ENCODE measurements at regions not wholly inside any gene's neighbourhood (a gene's known extent, or its start where the extent isn't known, plus 50 kb on each side); places are given as distances from the start of the nearest gene placed in this dataset.
A peak's percentile ranks its signal among the peaks of the same experiment; 100 is the strongest.

DNA sequence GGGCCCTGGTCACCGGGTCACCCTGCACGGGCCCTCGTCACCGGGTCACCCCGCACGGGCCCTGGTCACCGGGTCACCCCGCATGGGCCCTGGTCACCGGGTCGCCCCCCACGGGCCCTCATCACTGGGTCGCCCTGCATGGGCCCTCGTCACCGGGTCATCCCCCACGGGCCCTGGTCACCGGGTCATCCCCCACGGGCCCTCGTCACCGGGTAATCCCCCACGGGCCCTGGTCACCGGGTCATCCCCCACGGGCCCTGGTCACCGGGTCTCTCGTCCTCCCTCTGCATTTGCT is 77.6 kb downstream of the RIPK4 start:
- H3K4me3 ChIP-seq (ENCODE audit: low read depth in 1 of 2, low read length in 2 of 2) = no peak overlapping the region
- peaks cover 0 to 7% of the 10 kb centered on the region in 2 donors for H3K27me3 ChIP-seq (ENCODE audit: control insufficient read depth in 1 of 2, insufficient read depth in 2 of 2, low read length in 2 of 2)
- no peak overlapping the region for H3K27ac ChIP-seq (ENCODE audit: low read depth, low read length)
- H3K36me3 ChIP-seq (ENCODE audit: control insufficient read depth in 1 of 2, insufficient read depth in 2 of 2, low read length in 2 of 2) = no peaks in the 10 kb centered on the region
- peaks cover 6 to 9% of the 10 kb centered on the region in 2 donors for H3K4me1 ChIP-seq (ENCODE audit: control insufficient read depth in 1 of 2, insufficient read depth in 2 of 2, low read length in 2 of 2)
- no peaks in the 10 kb centered on the region for H3K9me3 ChIP-seq (ENCODE audit: control insufficient read depth in 1 of 2, low read length in 2 of 2)
- no peak overlapping the region for H3K9ac ChIP-seq (ENCODE audit: low read depth in 1 of 2, low read length in 2 of 2)

DNA sequence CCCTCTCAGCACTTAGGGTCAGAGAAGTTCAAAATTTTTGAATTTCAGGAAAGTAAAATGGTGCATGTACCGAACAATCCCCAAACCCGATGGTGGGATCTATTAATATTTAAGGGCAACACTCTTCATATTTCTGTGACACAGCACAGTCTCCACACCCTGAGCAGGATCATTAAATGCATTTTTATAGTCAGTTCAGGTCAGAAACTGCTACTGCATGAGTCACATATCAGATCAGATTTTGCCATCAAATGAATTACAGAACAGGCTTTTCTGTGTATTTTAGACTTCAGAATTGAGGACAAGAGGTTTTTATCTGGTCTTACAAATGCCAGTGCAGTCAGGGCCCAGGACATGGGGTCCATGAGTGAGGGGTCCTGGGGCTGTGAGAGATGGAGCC is 79.2 kb downstream of the RIPK4 start:
- no peak overlapping the region for H3K4me3 ChIP-seq (ENCODE audit: low read depth in 1 of 2, low read length in 2 of 2)
- no peaks in the 10 kb centered on the region for H3K36me3 ChIP-seq (ENCODE audit: control insufficient read depth in 1 of 2, insufficient read depth in 2 of 2, low read length in 2 of 2)
- H3K27ac ChIP-seq (ENCODE audit: low read depth, low read length) = no peak overlapping the region
- H3K9ac ChIP-seq (ENCODE audit: low read depth in 1 of 2, low read length in 2 of 2) = no peak overlapping the region
- peaks cover 6 to 9% of the 10 kb centered on the region in 2 donors for H3K4me1 ChIP-seq (ENCODE audit: control insufficient read depth in 1 of 2, insufficient read depth in 2 of 2, low read length in 2 of 2)
- H3K9me3 ChIP-seq (ENCODE audit: control insufficient read depth in 1 of 2, low read length in 2 of 2) = no peaks in the 10 kb centered on the region
- H3K27me3 ChIP-seq (ENCODE audit: control insufficient read depth in 1 of 2, insufficient read depth in 2 of 2, low read length in 2 of 2) = peaks cover 0 to 7% of the 10 kb centered on the region in 2 donors

DNA sequence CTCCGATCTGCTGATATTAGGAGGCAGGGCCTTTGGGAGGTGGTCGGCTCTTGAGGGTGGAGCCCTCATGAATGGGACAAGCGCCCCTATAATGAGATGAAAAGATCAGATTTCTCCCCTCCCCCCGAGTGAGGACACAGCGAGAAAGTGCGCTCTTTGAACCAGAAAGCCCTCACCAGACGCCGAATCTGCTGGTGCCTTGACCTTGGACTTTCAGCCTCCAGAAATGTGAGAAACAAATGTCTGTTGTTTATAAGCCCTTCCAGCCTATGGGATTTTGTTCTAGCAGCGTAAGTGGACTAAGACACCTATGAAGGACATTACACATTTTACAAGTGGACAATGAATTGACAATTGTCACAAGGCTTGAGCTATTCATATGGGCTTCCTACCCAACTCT is 80.2 kb downstream of the RIPK4 start:
- no peaks in the 10 kb centered on the region for H3K9me3 ChIP-seq (ENCODE audit: control insufficient read depth in 1 of 2, low read length in 2 of 2)
- H3K4me1 ChIP-seq (ENCODE audit: control insufficient read depth in 1 of 2, insufficient read depth in 2 of 2, low read length in 2 of 2) = peaks cover 6 to 9% of the 10 kb centered on the region in 2 donors
- peaks cover 0 to 3% of the 10 kb centered on the region in 2 donors for H3K27me3 ChIP-seq (ENCODE audit: control insufficient read depth in 1 of 2, insufficient read depth in 2 of 2, low read length in 2 of 2)
- no peak overlapping the region for H3K9ac ChIP-seq (ENCODE audit: low read depth in 1 of 2, low read length in 2 of 2)
- H3K27ac ChIP-seq (ENCODE audit: low read depth, low read length) = no peak overlapping the region
- no peaks in the 10 kb centered on the region for H3K36me3 ChIP-seq (ENCODE audit: control insufficient read depth in 1 of 2, insufficient read depth in 2 of 2, low read length in 2 of 2)
- no peak overlapping the region for H3K4me3 ChIP-seq (ENCODE audit: low read depth in 1 of 2, low read length in 2 of 2)

DNA sequence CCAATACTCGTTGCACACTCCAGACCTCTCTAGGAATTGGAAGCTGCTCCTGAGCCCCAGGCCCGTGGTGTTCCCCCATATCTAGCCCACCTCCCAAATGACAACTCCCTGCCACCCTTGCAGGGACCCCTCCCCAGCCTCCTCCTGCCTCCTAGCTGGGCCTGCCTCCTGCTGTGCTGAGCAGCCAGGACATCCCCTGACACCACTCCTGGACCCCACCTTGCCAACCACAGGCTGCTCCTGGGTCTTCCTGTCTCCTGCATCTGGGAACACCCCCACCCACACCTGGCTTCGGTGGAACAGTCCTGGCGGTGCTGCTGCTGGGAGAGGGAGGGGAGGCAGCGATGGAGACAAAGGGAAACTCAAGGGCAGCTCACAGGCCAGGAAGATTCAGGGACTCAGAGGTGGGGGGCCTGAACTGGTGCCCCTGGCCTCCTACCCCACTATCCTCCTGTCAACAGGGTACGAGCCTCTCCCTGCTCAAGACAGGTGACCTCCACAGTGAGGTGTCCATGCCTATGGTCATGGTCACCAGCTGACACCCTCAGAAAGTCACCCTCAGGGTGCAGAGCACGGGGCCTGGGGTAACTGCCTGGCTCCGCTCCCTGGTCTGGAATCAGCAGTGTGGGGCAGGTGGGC is 81.2 kb downstream of the RIPK4 start:
- H3K27me3 ChIP-seq (ENCODE audit: control insufficient read depth in 1 of 2, insufficient read depth in 2 of 2, low read length in 2 of 2) = no peaks in the 10 kb centered on the region
- no peaks in the 10 kb centered on the region for H3K9me3 ChIP-seq (ENCODE audit: control insufficient read depth in 1 of 2, low read length in 2 of 2)
- no peak overlapping the region for H3K27ac ChIP-seq (ENCODE audit: low read depth, low read length)
- H3K36me3 ChIP-seq (ENCODE audit: control insufficient read depth in 1 of 2, insufficient read depth in 2 of 2, low read length in 2 of 2) = no peaks in the 10 kb centered on the region
- H3K9ac ChIP-seq (ENCODE audit: low read depth in 1 of 2, low read length in 2 of 2) = no peak overlapping the region
- H3K4me3 ChIP-seq (ENCODE audit: low read depth in 1 of 2, low read length in 2 of 2) = no peak overlapping the region
- H3K4me1 ChIP-seq (ENCODE audit: control insufficient read depth in 1 of 2, insufficient read depth in 2 of 2, low read length in 2 of 2) = peaks cover 6 to 9% of the 10 kb centered on the region in 2 donors

DNA sequence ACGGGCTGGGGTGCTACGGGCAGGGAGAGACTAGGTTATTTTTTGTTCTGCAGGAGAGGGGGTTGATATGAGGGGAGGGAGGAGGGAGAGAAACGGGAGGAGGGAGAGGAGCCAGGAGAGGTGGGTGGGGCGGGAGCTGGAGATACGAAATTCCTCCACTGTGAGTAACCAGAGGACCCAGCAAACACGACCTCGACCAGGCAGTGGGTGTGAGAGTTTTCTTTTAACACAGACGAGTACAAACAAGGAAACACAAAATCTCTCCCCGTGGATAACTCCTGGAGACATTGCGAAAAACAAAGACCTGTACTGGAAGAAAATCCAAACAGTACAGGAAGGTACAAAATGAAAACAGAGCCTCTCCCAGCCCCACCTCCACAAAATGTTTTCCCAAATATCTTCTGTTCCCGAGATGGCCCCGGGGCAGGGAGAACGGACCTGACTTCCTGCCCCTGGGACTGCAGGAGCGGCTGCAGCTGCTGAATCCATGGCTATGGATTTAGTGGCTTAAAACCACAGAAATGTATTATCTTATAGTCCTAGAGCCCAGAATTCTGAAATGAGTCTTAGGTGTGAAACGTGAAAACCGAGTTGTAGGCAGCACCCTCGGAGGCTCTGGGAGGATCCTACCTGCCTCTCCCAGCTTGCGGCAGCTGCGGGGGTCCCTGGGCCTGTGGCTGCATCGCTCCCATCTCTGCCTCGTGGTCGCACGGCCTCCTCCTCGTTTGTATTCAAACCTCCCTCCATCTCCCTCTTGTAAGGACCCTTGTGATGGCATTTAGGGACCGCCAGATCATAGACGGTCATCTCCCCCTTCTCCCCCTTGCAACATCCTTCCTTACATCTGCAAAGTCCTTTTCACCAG is 82.2 kb downstream of the RIPK4 start:
- Histone ChIP-seq H3K27me3 (ENCODE audit: control insufficient read depth in 1 of 2, insufficient read depth in 2 of 2, low read length in 2 of 2) (no peaks in the 10 kb centered on the region), H3K36me3 (ENCODE audit: control insufficient read depth in 1 of 2, insufficient read depth in 2 of 2, low read length in 2 of 2) (no peaks in the 10 kb centered on the region), H3K4me1 (ENCODE audit: control insufficient read depth in 1 of 2, insufficient read depth in 2 of 2, low read length in 2 of 2) (peaks cover 9 to 14% of the 10 kb centered on the region in 2 donors), H3K27ac (ENCODE audit: low read depth, low read length) (no peak overlapping the region), H3K9ac (ENCODE audit: low read depth in 1 of 2, low read length in 2 of 2) (no peak overlapping the region), H3K9me3 (ENCODE audit: control insufficient read depth in 1 of 2, low read length in 2 of 2) (no peaks in the 10 kb centered on the region), H3K4me3 (ENCODE audit: low read depth in 1 of 2, low read length in 2 of 2) (no peak overlapping the region)

DNA sequence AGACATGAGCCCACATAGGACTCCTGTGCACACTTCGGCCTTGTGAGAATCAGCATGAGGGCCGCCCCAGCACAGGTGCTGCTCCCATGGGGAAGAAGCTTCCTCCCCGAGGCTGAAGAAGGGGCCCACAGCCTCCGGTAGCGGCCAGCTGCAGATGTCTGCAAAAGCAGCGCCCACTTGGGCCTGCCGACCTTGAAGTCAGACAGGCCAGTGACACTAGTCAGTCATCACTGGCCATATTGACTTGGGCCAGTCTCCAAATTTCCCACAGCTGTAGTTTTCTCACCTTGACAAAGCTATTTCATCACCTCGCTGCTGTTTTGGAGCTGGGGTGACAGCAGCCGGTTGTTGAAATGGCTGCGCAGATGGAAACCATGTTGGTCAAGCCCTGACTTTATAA is 83.0 kb downstream of the RIPK4 start:
- Histone ChIP-seq H3K4me1 (ENCODE audit: control insufficient read depth in 1 of 2, insufficient read depth in 2 of 2, low read length in 2 of 2) (peaks cover 14 to 20% of the 10 kb centered on the region in 2 donors), H3K27me3 (ENCODE audit: control insufficient read depth in 1 of 2, insufficient read depth in 2 of 2, low read length in 2 of 2) (no peaks in the 10 kb centered on the region), H3K36me3 (ENCODE audit: control insufficient read depth in 1 of 2, insufficient read depth in 2 of 2, low read length in 2 of 2) (no peaks in the 10 kb centered on the region), H3K9me3 (ENCODE audit: control insufficient read depth in 1 of 2, low read length in 2 of 2) (no peaks in the 10 kb centered on the region), H3K4me3 (ENCODE audit: low read depth in 1 of 2, low read length in 2 of 2) (no peak overlapping the region), H3K9ac (ENCODE audit: low read depth in 1 of 2, low read length in 2 of 2) (no peak overlapping the region), H3K27ac (ENCODE audit: low read depth, low read length) (no peak overlapping the region)

DNA sequence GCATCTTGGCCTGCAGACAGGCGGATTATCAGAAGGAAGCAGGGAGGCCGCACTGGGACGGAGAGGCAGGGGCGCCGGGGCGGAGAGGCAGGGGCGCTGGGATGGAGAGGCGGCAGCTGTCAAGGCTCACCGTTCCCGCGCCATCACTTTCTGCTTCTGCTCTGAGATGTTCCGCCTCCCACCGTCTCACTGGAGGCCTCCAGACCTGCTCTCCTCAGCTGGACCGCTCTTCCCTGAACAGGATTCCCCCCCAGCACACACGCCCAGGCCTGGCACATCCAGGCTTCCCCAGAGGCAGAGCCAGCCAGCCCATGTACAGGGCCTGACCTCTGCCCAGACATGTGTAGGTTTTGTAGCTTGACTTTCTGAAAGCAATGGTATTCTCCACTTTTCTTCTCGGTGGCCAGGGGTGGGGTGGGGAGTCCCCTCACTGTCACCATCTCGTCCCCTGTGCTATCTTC is 84.1 kb downstream of the RIPK4 start:
- Histone ChIP-seq H3K36me3 (ENCODE audit: control insufficient read depth in 1 of 2, insufficient read depth in 2 of 2, low read length in 2 of 2) (no peaks in the 10 kb centered on the region), H3K4me3 (ENCODE audit: low read depth in 1 of 2, low read length in 2 of 2) (no peak overlapping the region), H3K27me3 (ENCODE audit: control insufficient read depth in 1 of 2, insufficient read depth in 2 of 2, low read length in 2 of 2) (no peaks in the 10 kb centered on the region), H3K9ac (ENCODE audit: low read depth in 1 of 2, low read length in 2 of 2) (no peak overlapping the region), H3K27ac (ENCODE audit: low read depth, low read length) (no peak overlapping the region), H3K4me1 (ENCODE audit: control insufficient read depth in 1 of 2, insufficient read depth in 2 of 2, low read length in 2 of 2) (peaks cover 24 to 30% of the 10 kb centered on the region in 2 donors), H3K9me3 (ENCODE audit: control insufficient read depth in 1 of 2, low read length in 2 of 2) (no peaks in the 10 kb centered on the region)

DNA sequence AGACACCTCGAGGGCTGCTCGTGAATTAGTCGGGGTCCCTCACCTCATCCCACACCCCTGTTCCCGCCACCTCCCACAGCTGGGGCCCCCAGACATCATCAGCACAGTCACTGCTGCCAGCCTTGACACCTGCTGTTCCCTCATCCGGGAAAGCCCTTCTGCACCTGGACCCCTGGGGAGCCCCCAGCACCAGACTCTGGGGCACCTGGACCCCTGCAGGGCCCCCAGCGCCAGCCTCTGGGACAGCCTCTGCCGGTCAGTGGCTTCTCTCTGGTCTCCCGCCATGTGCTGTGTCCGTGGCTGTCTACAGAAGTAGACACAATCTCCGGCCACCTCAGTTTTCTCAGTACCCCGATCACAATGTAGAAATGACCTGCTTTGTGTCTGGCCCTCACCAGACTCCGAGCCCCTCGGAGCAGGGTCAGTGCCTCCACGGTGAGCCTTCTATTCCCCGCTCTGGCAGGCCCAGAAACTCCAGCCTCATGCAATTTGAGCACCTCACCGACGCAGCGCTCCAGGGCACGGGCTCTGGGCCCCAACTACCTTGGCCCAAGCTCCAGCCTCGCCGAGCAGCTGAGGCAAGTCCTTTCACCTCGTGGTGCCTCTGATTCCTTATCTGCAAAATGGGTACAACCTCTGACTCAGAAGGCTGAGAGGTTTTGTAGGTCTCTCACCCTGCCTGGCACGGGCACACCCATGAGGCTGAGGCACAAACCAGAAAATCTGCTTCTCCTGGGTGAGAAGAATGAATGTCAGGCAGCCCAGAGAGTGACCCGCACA is 84.7 kb downstream of the RIPK4 start:
- Histone ChIP-seq H3K36me3 (ENCODE audit: control insufficient read depth in 1 of 2, insufficient read depth in 2 of 2, low read length in 2 of 2) (no peaks in the 10 kb centered on the region), H3K27ac (ENCODE audit: low read depth, low read length) (no peak overlapping the region), H3K9me3 (ENCODE audit: control insufficient read depth in 1 of 2, low read length in 2 of 2) (no peaks in the 10 kb centered on the region), H3K4me1 (ENCODE audit: control insufficient read depth in 1 of 2, insufficient read depth in 2 of 2, low read length in 2 of 2) (peaks cover 27 to 33% of the 10 kb centered on the region in 2 donors), H3K9ac (ENCODE audit: low read depth in 1 of 2, low read length in 2 of 2) (no peak overlapping the region), H3K4me3 (ENCODE audit: low read depth in 1 of 2, low read length in 2 of 2) (no peak overlapping the region), H3K27me3 (ENCODE audit: control insufficient read depth in 1 of 2, insufficient read depth in 2 of 2, low read length in 2 of 2) (no peaks in the 10 kb centered on the region)

DNA sequence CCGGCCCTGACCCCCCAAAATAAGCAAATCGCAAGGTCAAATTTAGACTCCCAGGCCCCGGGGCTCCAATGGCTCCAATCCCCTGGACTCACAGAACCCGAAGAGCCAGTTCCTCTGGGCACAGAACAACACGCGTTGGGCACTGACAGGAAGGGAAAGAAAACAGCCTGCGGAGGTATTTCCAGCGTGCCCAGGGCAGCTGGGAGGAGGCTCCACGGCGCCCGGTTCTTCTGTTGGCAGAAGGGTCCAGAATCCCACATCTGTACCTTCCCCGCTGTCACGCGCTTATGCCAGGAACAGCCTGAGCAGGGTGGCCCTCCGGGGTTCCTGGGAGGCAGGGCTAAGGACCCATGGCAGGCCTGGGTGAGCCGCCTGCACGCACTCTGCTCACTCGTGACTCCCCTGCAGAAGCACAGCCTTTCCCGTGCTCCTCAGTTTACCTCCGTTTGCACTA is 85.5 kb downstream of the RIPK4 start:
- Histone ChIP-seq H3K9me3 (ENCODE audit: control insufficient read depth in 1 of 2, low read length in 2 of 2) (no peaks in the 10 kb centered on the region), H3K9ac (ENCODE audit: low read depth in 1 of 2, low read length in 2 of 2) (no peak overlapping the region), H3K4me1 (ENCODE audit: control insufficient read depth in 1 of 2, insufficient read depth in 2 of 2, low read length in 2 of 2) (peaks cover 24 to 33% of the 10 kb centered on the region in 2 donors), H3K27me3 (ENCODE audit: control insufficient read depth in 1 of 2, insufficient read depth in 2 of 2, low read length in 2 of 2) (no peaks in the 10 kb centered on the region), H3K4me3 (ENCODE audit: low read depth in 1 of 2, low read length in 2 of 2) (no peak overlapping the region), H3K36me3 (ENCODE audit: control insufficient read depth in 1 of 2, insufficient read depth in 2 of 2, low read length in 2 of 2) (no peaks in the 10 kb centered on the region), H3K27ac (ENCODE audit: low read depth, low read length) (peak overlapping the region; percentile 27)

Measured in duodenal mucosa (tissue), 2 donors.